Adrenal gland (tissue), 9 donors: ENCODE measurements at regions not wholly inside any gene's neighbourhood (a gene's known extent, or its start where the extent isn't known, plus 50 kb on each side); places are given as distances from the start of the nearest gene placed in this dataset.

Experiments used
- DNase-seq, 7 donors: peaks; one replicate each; pipeline ENCODE4 v3.0.0-alpha.2; 2019 to 2020
- H3K27ac ChIP-seq, 5 donors: fragments of 200-600 bp; sonication (generic) in 4 of 5; 1 replicate in 3 of 5; 2 replicates in 2 of 5; pipeline versions ENCODE4 v1.5.1 to v1.8.0; 2016 to 2020; ENCODE audit warnings: mild to moderate bottlenecking in 1 of 5
- H3K27me3 ChIP-seq: fragments of 200-600 bp; 2 replicates; pipeline ENCODE4 v1.8.0; 2021
- H3K36me3 ChIP-seq, 2 donors: fragments of 200-600 bp; replicated peaks in 1 of 2; 1 replicate in 1 of 2; 2 replicates in 1 of 2; pipeline versions ENCODE4 v1.5.1 to v1.8.0; 2018 to 2022
- H3K4me1 ChIP-seq, 2 donors: fragments of 200-600 bp; replicated peaks in 1 of 2; 1 replicate in 1 of 2; 2 replicates in 1 of 2; pipeline versions ENCODE4 v1.5.1 to v1.8.0; 2018 to 2021
- H3K4me3 ChIP-seq, 4 donors: fragments of 200-600 bp; sonication (generic) in 3 of 4; one replicate each; pipeline ENCODE4 v1.5.1; 2016 to 2018
- H3K9me3 ChIP-seq, 3 donors: fragments of 200-600 bp; sonication (generic) in 1 of 3; replicated peaks in 1 of 3; 1 replicate in 2 of 3; 2 replicates in 1 of 3; pipeline versions ENCODE4 v1.5.1 to v1.8.0; 2016 to 2021
- POLR2A ChIP-seq, 2 donors: fragments of 450-650 bp; IDR thresholded peaks; one replicate each; pipeline ENCODE4 v1.6.1; 2017; ENCODE audit warnings: antibody characterized with exemption in 2 of 2, mild to moderate bottlenecking in 2 of 2, moderate library complexity in 1 of 2
- WGBS, 4 donors: extraction: QIAGEN DNeasy Blood & Tissue Kit in 2 of 4; methylation state at CpG; one replicate each; pipeline versions ENCODE4 v1.1.5 to v1.1.7; 2013 to 2017; 5-methylcytosine and 5-hydroxymethylcytosine counted together
- intact Hi-C, 2 donors: fragments of 100-400 bp; cut with DNase I; formaldehyde crosslinking; loops; one replicate each; pipeline versions ENCODE4 v1.14.1 to v1.15.0; 2022 to 2023
- TF ChIP-seq, protein P1 (sequence below), 6 experiments: fragments of 450-650 bp in 4 of 6; fragments of 200-600 bp in 2 of 6; sonication (generic) in 1 of 6; IDR thresholded peaks; 1 replicate in 5 of 6; 2 replicates in 1 of 6; pipeline versions ENCODE4 v1.5.1 to v1.8.0; 2016 to 2021; ENCODE audit warnings: antibody characterized with exemption in 6 of 6, mild to moderate bottlenecking in 2 of 6, moderate library complexity in 1 of 6
- donor health status: healthy with polysubstance abuse.
- donor health status: Bipolar disorder and iron deficiency.
- donor health status: DM: yes; HTN: yes; CAD: no.
- donor health status: DM: no; HTN: no; CAD: no.
- donor health status: DM: no; HTN: no; CAD: no.

DNA sequence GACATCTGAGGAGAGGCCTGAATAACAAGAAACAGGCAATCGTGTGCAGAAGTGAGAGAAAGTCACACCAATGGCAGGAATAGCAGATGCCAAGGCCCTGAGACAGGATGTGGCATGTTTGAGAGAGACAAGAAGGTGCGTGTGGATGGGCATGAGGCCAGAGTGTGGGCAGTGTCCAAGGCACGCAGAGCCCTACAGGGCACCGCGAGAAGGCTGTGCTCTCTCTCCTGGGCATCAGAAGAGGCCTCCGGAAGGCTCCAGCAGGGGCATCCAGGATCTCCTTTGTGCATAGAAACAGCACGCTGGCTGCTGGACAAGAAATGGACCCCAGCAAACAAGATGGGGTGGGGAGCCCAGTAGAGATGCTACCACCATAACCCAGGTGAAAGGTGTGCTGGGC lies 239.0 kb upstream of the RAB6C start:
- no peak for TF ChIP-seq POLR2A (IDR thresholded peaks at IDR 0.05)
- TF ChIP-seq, protein P1, sequence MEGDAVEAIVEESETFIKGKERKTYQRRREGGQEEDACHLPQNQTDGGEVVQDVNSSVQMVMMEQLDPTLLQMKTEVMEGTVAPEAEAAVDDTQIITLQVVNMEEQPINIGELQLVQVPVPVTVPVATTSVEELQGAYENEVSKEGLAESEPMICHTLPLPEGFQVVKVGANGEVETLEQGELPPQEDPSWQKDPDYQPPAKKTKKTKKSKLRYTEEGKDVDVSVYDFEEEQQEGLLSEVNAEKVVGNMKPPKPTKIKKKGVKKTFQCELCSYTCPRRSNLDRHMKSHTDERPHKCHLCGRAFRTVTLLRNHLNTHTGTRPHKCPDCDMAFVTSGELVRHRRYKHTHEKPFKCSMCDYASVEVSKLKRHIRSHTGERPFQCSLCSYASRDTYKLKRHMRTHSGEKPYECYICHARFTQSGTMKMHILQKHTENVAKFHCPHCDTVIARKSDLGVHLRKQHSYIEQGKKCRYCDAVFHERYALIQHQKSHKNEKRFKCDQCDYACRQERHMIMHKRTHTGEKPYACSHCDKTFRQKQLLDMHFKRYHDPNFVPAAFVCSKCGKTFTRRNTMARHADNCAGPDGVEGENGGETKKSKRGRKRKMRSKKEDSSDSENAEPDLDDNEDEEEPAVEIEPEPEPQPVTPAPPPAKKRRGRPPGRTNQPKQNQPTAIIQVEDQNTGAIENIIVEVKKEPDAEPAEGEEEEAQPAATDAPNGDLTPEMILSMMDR (IDR thresholded peaks at IDR 0.05): no peak
- intact Hi-C loops: no loop called here
- H3K27ac ChIP-seq: no peak overlapping the region

DNA sequence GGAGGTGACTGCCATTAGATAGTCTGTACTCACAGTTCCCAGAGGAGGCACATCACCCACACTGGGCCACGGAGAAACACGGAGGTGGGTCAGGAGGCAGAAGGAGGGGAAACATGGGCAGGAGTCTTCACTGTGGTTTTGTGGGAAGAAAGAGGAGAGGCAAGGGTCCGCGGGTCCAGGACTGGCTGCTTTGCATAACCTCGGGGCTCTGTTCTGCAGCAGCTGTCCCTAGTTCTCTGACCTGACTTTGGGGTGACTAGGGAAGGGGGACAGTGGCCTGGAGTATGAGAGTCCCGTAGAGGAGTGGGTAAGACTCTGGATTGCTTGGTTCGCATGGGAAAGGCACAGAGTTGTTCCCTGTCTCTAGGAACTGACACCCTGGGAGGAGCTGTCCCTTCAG lies 238.3 kb upstream of the RAB6C start:
- Histone ChIP-seq H3K9me3 (no peaks in the 10 kb centered on the region), H3K4me1 (no peaks in the 10 kb centered on the region), H3K27me3 (no peaks in the 10 kb centered on the region), H3K27ac (no peak overlapping the region), H3K4me3 (no peak overlapping the region), H3K36me3 (no peaks in the 10 kb centered on the region)
- WGBS, 4 donors: 74 to 86% (median 82%) methylated on average over 7 of the region's 7 CpGs
- no peak for DNase-seq
- no peak for TF ChIP-seq POLR2A (IDR thresholded peaks at IDR 0.05)
- TF ChIP-seq, protein P1 (IDR thresholded peaks at IDR 0.05): no peak
- intact Hi-C loops: no loop called here

More for the DNA sequence above, 239.0 kb upstream of the RAB6C start:
- Histone ChIP-seq H3K27me3 (no peaks in the 10 kb centered on the region), H3K36me3 (no peaks in the 10 kb centered on the region), H3K4me3 (no peak overlapping the region), H3K4me1 (no peaks in the 10 kb centered on the region), H3K9me3 (no peaks in the 10 kb centered on the region)
- DNase-seq: peak in 1 of 7 donors; percentile 23
- WGBS, 4 donors: 66 to 85% (median 75%) methylated on average over 5 to 7 of the region's 7 CpGs

- intact Hi-C loops: no loop called here
- Histone ChIP-seq H3K4me1 (no peaks in the 10 kb centered on the region), H3K27ac (no peak overlapping the region), H3K9me3 (no peaks in the 10 kb centered on the region), H3K36me3 (no peaks in the 10 kb centered on the region), H3K27me3 (no peaks in the 10 kb centered on the region), H3K4me3 (no peak overlapping the region)
- 80 to 92% (median 84%) methylated on average over 5 to 12 of the region's 12 CpGs for WGBS, 4 donors
- peak in 1 of 7 donors; percentile 23 for DNase-seq
- TF ChIP-seq, protein P1 (IDR thresholded peaks at IDR 0.05): no peak
- TF ChIP-seq POLR2A (IDR thresholded peaks at IDR 0.05): no peak
These were observed 237.8 kb upstream of the RAB6C start for GRCh38 chr2:129741623-129742022.

DNA sequence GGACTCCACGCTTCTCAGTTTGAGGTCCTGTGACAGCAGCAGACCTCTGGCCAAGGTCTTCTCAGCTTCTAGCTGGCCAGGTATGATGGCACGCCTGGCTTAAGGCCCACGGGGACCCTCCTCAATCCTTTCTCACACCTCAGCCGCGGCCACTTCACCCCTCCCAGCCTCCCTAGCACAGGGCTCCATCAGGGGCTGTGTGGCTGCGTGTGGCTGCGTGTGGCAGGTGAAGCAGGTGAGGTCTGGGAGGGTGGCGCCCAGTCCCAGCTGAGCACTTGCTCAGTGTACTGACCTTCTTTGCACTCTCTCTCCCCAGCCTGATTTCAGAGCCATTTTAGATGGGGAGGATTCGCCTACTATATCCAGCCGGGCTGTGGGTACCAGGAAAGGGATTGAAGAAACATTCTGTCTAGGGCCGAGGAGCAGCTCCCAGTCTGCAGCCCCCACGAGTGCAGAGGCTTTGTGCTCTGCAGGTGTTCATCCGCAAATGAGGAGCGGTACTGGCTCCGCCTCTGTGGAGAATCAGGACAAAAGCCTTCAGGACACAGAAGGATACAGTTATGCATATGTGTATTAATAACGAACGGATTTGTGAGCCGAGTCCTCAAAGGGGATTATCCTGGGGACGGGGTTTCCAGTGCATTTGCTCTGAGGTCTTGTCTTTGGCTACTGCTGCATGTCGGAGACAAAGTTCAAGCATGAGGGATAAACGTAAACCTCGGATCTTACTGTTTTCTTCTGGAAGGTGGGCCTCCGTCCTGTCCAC lies 236.9 kb upstream of the RAB6C start:
- DNase-seq: no peak
- Histone ChIP-seq H3K27me3 (no peaks in the 10 kb centered on the region), H3K27ac (no peak overlapping the region), H3K4me1 (no peaks in the 10 kb centered on the region), H3K36me3 (no peaks in the 10 kb centered on the region), H3K9me3 (no peaks in the 10 kb centered on the region), H3K4me3 (no peak overlapping the region)
- intact Hi-C loops: no loop called here
- WGBS, 4 donors: 80 to 91% (median 87%) methylated on average over 16 to 23 of the region's 23 CpGs
- TF ChIP-seq POLR2A (IDR thresholded peaks at IDR 0.05): no peak
- TF ChIP-seq, protein P1 (IDR thresholded peaks at IDR 0.05): no peak
